ENCODE measurements at regions not wholly inside any gene's neighbourhood (a gene's known extent, or its start where the extent isn't known, plus 50 kb on each side); places are given as distances from the start of the nearest gene placed in this dataset.
A peak's percentile ranks its signal among the peaks of the same experiment; 100 is the strongest.
"Not testable (repeated sequence)": the region's sequence is repeated elsewhere in the genome, so short reads cannot be mapped to it uniquely, and the experiment has no call there.

DNA sequence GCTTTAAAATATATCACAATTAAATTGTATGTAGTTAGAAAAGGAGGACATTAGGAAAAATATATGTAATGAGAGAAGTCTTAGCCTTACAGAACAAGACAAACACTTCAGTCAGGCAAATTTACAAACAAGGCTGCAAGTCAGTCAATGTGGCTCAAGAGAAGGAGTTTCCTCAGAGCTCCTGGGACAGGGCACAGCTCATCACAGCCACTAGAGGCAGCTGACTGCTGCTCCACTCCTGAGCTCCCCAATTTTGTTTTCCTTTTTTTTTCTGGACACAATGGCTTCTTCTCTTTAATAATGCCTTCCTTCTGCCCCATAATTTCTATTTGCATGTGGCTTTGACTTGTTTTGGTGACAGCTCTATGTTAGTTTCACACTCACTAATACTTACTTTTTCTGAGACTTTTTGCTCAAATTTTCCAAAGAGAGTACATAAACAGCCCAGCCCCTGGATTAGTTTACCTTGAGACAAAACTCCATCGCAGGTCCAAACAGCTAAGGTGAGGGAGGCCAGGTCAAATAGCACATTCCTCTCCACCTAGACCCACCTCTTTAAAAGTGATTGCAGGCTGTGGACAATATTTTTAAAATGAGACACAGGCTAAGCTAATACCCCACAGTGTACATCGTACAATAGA lies 850.4 kb upstream of the FRG1 start:
- peak; percentile 58 for DNase-seq (ENCODE audit: low spot score)

DNA sequence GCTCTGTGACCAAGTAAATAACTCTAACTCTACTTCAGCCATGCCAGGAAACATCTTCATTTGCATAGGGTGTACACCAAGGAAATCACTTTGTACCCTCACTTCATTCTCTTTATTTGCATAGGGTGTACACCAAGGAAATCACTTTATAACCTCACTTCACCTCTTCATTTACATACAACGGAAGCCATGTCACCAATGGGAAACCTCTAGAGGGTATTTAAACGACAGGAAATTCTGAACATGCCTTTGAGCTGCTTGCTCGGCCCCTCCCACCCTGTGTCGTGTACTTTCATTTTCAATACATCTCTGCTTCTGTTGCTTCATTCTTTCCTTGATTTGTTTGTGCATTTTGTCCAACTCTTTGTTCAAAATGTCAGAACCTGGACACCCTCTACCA lies 848.1 kb upstream of the FRG1 start:
- DNase-seq (ENCODE audit: low spot score) = peak; percentile 33

DNA sequence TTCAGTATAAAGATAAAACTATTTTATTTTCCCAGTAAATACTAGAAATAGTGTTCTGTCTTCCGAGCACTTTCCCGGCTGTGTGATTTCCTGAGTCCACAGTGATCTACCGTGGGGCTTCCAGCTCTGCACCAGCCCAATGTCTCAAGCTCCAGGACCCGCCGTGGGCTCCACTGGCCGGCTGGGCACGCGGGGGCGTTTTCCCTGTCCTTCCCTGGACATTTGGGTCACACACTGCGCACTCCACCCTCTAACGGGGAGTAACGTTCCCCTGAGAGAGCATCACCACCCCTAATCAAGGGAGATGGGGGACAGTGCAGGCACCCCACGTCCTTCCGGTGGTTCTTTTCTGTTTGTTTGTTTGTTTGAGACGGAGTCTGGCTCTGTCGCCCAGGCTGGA lies 844.6 kb upstream of the FRG1 start:
- no peak for DNase-seq (ENCODE audit: low spot score)

DNA sequence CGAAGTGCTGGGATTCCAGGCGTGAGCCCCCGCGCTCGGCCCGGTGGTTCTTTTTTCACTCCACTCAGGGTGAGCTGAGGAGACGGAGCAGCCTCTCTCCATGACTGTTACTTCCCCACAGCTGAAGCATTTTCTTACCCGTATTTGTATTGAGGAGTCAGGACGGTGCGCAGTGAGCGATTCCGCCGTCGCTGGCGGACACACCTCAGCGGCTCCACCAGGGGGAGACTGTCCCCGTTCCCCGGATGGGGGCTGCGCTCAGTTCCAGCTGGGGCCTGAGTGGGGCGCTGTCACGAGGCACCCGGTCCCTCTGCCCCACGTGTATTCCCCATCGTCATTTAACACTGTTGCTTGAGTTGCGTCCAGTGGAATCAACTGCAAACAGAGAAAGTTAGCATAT lies 844.0 kb upstream of the FRG1 start:
- DNase-seq (ENCODE audit: low spot score) = no peak

DNA sequence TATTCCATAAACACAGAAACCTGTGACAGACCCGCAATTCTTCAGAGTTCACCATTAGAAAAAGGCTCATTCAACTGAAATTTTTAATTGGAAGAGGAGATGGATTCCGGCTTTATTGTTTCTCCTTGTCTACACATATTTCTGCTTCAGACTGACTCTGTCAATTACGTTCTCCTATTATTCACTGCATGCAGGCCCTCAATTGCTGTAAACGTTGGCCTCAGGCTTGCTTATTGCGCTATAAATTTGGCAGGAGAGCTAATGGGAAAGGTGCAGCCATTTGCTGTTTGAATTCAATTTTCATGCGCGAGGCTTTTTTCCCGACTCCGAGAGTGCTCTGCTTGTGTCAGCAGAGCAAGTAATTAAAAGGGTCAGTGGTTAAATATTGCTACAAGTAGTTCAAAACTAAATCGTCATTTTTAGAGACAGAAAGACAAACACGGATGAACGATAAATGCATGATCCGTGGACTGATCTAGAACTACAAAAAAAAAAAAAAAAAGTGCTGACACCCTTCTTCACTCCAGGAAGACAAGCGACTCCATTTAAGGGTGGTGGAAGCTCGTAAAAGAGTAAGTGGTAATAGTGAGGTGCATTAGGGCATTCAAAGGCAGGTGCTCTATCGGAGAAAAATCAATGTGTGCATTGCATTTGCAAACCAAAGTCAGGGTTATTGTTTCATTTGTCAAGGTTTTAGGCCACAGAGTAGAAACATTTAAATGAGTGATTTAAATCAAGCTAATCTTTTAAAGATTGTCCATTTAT lies 841.6 kb upstream of the FRG1 start:
- no peak for DNase-seq (ENCODE audit: low spot score)

DNA sequence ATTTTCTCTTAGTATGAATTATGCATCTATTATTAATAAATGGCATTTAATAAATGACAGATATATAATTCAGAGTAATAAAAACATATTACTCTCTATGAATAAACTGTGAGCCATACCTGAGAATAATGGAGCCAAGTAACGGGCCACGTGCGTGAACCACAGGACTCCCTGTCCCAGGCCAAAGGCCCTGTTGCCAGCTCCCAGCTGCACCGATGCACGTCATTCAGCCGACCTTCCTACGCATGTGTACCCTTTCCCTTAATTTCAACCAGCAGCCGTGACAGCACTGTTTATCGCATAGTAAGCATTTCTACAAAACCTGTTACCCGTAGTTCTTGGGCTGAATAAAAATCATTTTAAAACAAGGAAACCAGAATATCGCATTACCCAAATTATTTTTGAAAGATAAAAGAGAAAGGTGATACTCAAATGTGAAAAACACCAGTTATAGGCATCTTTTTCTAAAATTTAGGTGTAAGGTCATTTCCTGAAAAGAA lies 827.2 kb upstream of the FRG1 start:
- no peak for DNase-seq (ENCODE audit: low spot score)

DNA sequence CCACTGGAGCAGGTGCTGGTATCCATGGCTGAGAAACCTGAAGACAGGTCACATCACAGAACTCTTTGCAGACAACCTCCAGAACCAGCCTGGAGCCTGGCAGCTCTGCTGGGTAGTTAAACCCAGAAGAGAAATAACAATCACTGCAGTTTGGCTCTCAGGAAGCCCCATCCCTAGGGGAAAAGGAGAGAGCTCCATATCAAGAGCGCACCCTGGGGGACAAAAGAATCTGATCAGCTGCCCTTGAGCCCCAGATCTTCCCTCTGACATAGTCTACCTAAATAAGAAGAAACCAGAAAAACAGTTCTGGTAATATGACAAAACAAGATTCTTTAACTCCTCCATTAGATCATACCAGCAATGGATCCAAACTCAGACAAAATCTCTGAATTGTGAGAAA lies 823.2 kb upstream of the FRG1 start:
- no peak for DNase-seq (ENCODE audit: low spot score)

DNA sequence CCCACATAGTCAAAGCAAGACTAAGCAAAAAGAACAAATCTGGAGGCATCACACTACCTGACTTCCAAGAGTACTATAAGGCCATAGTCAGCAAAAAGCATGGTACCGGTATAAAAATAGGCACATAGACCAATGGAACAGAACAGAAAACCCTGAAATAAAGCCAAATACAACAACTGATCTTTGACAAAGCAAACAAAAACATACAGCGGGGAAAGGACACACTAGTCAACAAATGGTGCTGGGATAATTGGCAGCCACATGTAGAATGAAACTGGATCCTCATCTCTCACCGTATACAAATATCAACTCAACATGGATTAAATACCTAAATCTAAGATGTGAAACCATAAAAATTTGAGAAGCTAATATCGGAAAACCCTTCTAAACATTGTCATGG lies 819.3 kb upstream of the FRG1 start:
- no peak for DNase-seq (ENCODE audit: low spot score)

DNA sequence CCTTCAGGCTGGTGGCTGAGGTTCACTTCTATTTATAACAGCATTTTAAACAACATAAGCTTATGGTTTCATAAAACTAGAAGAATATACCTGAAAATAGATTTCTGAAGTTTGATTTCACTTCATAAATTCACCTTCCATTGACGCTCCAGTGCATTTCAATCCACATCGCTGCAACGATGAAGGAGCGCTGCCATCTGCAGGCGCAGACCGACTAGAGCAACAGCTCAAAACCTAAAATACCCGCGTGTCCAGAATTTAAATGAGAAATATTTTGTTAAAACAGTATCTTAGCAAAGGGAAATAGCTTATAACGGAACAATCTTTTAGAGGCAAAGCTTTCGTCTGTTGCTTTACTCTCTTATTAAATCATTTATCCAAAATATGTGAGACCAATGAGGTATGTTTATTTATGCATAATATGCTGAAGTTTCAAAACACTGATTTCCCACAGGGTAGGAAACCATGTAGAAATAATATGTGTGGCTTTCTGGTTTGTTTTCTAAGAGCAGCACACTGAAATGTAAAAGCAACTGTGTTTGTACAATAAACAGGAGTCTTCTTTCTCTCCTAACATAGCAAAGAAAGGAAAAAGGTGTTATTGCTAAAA lies 816.4 kb upstream of the FRG1 start:
- peak; percentile 40 for DNase-seq (ENCODE audit: low spot score)

DNA sequence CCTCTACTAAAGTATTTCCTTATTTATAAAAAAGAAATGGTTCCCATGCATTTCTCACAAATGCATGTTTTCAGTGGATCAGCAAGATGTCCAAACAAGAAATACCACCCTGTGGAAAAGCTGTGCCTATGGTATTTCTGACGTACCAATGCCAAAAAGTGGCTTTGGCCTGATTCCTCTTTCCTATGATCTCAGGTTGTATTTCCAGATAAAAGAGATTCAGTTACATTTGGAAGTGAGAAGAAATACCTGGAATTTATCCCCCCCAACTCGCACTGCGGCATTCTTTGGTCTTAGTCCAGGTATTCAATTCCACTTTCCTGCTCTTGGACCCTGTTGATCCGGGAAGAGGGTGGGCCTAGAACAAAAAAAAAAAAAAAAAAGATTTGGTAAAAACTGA lies 815.9 kb upstream of the FRG1 start:
- no peak for DNase-seq (ENCODE audit: low spot score)

DNA sequence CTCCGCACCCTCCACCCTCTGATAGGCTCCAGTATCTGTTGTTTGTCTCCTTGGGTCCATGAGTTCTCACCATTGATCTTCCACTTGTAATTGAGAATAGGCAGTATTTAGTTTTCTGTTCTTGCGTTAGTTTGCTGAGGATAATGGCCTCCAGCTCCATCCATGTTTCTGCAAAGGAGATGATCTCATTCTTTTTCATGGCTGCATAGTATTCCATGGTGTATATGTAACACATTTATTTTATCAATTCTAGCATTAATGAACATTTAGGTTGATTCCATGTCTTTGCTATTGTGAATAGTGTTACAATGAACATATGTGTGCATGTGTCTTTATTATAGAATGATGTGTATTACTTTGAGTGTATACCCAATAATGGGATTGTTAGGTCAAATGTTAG lies 814.6 kb upstream of the FRG1 start:
- no peak for DNase-seq (ENCODE audit: low spot score)

DNA sequence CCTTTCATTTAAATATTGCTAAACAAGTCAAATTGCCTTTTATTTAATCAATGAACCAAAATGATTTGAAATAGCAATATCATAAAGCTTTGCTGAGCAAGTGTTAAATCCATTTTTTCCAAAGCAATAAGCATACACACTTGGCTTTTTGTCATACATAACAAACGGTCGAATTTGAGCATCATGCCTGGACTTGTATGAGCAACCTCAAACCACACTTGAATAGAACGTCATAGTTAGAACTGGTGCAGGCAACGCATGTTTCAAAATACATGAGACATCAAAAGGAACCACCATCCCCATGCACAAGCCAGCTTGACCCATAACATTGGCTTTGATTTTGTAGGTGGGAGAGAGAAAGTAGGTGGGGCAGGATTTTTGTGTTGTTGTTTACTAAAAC lies 812.3 kb upstream of the FRG1 start:
- DNase-seq (ENCODE audit: low spot score) = no peak

DNA sequence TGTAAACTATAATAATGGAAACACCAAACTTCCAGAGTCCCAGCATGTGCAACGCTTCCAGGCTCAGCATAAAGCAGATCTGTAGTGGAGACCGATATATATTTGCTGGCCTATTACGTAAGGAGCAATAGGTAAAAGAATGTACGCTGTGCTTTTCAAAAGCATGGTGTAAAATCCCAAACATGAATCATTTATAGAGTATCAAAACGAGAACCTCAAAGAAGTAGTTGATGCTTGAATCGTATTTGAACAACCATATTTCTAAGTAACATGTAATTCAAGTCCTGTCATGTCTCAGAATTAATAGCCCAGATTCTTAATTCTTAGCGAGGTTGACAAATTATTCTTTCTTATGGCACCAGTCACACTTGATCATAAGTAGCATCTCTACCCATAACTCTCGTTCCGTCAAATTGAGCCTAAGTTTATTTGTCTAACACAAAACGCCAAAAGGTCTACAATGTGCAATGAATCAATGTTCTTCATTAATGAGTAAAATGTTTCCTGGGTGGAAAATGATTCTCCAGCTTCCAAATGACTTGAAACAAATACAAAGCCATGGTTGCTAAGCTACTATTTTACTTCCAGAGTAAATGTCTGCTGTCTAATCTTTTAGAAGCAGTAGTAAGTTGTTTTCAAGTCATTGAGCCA lies 811.5 kb upstream of the FRG1 start:
- DNase-seq (ENCODE audit: low spot score) = no peak

DNA sequence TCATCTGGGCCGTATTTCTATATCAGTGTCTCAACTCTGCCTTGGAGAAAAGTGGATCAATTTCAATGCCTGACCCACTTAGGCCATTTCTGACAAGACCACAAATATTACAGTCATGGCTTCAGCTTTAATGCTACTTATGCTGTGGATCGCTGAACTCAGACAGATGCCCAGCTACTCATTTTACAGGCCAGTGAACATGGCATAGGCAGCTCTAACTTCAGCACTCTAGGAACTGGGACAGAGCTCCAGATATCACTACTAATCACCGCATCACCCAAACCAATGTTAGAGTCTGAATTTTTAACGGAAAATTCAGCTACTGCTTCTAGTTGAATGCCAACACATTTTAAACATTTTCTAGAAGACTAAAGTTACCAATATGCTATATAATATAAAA lies 809.6 kb upstream of the FRG1 start:
- DNase-seq (ENCODE audit: low spot score) = no peak

DNA sequence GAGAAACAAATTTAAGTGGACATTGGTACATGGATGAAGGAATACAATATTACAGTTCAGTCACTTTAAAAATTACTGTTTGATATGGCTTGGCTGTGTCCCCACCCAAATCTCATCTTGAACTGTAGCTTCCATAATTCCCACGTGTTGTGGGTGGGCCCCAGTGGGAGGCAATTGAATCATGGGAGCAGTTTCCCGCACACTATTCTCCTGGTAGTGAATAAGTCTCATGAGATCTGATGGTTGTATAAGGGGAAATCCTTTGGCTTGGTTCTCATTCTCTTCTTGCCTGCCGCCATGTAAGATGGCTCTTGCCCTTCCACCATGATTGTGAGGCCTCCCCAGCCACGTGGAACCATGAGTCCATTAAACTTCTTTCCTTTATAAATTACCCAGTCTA lies 804.2 kb upstream of the FRG1 start:
- DNase-seq (ENCODE audit: low spot score) = no peak

DNA sequence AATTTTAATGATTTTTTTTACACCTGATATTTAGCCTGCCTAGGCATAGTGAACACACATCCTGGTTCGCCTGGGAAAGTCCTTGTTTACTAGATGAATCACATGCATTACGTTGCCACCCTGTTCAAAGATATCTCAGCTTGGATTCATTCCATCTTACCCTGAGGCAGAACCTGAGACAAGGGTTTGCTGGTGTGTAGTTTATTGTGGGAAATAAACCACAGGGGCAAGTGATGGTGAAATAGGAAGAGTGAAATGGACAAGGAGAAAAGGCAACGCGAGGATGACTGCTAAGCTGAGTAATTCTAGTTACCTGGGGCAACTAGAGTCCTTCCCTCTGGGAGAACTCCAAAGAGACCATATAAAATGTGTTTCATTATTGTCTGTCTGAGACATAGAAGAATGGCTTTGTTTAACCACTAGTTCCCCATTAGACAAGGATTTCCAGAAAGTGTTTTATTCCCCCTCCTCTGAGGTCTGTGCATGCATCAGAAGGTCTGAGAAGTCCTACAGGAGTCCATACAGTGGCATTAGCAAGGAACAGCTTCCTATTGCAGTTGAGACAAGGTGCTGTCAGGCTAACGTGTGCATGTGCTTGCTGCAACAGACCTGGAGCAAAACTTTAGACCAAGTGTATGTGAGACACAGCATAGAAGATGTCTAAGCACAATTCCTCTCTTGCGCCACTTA lies 797.3 kb upstream of the FRG1 start:
- no peak for DNase-seq (ENCODE audit: low spot score)

DNA sequence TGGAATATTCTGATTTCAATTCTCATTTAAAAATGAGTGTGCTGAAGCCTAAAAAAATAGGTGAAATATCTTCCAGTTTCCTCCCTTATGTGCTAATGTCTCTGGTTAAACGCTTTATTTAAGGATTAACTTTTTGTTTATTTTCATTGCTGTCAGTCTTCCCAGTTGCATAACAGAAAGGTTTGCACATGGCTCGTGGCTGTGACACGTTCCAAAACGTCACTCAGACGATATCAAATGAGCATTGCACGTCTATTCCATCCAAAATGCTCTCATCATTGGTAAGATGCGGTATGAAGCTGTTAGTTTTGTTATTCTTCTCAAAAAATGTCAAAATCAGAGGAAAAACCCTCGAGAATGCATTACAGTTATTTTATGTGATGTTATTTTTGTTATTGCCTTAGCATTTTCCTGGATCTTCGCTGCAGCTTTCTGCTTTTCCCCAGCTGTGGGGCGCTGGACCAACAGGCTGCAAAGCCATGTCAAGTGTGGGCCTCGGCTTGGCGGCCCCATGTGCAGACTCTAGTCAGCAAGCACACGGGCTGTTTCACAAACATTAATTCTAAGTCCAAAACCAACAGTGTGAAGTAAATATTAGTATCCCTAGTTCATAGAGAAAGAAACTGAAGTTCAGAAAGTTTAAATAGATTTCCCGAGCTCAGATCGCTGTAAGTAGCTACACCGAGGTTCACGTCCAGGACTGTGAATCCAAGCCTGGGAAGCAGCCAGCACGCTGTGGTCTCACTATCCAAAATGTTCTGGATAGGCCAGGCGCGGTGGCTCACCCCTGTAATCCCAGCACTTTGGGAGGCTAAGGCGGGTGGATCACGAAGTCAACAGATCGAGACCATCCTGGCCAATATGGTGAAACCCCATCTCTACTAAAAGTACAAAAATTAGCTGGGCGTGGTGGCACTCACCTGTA lies 793.4 kb upstream of the FRG1 start:
- DNase-seq (ENCODE audit: low spot score) = no peak

DNA sequence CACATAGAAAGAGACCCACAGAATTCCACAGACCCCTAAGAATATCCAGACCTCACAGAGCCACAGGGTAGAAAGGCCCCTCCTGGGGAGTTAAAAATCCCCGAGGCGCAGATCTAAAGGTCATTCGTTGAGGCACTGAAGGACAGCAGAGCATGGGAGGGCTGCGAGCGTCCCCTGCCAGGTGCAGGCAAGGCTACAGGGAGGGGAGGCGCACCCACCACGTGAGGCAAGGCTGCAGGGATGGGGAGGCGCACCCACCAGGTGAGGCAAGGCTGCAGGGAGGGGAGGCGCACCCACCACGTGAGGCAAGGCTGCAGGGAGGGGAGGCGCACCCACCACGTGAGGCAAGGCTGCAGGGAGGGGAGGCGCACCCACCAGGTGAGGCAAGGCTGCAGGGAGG lies 785.6 kb upstream of the FRG1 start:
- not testable (repeated sequence) for DNase-seq (ENCODE audit: low spot score)

DNA sequence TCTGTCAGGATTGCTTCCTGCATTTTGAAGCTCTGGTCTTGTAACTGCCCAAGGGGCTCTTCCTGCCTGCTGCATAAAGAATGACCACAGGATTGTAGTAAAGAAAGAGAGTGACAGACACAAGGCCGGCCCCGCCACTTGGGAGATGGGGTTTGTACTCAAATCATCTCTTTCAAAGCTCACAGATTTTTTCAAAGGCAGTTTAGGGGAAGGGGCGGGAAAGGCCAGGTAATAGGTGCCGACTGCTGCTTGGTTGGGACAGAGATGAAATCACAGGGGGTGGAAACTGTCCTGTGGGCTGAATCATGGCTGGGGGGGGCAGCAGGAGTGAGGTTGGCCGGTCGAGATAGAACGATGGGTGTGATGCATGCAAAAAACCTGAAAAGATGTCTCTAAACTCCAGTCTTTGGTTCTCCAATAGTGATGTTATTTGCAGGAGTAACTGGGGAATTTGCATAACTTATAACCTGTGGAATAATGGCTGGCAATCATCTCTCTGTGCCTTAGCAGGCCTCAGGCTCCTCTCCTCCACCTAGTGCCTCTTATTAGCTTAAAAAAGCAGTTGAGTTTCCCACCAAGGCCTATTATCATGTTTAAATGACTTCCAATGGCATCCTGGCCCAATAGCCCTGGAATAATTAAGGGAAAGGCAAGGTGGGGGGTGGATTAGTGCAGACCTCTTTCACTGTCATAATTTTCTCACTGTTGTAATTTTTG lies 778.4 kb upstream of the FRG1 start:
- no peak for DNase-seq (ENCODE audit: low spot score)

DNA sequence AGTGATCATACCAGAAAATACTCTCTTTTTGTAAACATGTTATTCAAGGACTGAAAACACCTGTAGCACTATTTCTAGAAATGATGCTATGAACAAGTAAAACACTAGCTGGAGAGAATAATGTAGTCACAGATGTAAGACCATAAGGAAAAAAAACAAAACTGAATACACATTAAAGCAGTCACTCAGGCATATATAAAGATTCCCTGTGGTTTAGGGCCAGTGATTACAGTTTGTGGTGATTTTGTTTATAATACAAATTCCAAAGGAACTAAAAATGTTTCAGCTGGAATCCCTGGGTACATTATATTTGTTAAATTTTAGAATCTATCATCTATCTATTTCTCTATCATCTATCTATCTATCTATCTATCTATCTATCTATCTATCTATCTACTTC lies 777.8 kb upstream of the FRG1 start:
- no peak for DNase-seq (ENCODE audit: low spot score)

DNA sequence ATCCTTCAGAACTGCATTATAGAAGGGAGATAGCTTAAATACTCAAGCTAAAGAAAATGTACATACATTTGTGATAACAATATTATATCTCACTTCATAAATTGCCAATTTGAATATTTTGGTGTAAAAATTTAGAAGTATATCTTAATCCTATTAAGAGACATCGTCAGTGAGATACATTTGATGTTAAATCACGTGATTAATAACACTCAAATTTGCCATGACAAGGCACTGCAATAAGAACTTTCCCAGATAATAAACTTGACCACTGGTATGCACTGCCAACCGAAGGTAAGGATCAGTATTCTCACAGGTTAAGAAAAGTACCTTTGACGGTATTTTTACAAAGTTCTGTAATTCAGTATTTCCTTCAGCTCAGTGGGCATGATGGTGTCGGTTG lies 764.7 kb upstream of the FRG1 start:
- DNase-seq (ENCODE audit: low spot score) = no peak

All from AG08396 (cell line).